Mammary epithelial cell (primary cell): ENCODE measurements at regions not wholly inside any gene's neighbourhood (a gene's known extent, or its start where the extent isn't known, plus 50 kb on each side); places are given as distances from the start of the nearest gene placed in this dataset.

Experiments
- CTCF ChIP-seq, 2 donors: IDR thresholded peaks in 1 of 2; conservative IDR thresholded peaks in 1 of 2; 2 replicates each; pipeline ENCODE4 v1.5.1; 2011 to 2012; ENCODE audit warnings: inconsistent platforms in 2 of 2, low read length in 2 of 2, mild to moderate bottlenecking in 2 of 2, control low read depth in 1 of 2, low read depth in 1 of 2; ENCODE audit not compliant: insufficient read depth in 1 of 2; ENCODE audit errors: extremely low read depth in 1 of 2
- EZH2 ChIP-seq: IDR thresholded peaks from 2 replicates; pipeline ENCODE4 v1.6.1; 2012; ENCODE audit warnings: low read length, inconsistent platforms, borderline replicate concordance

- TF ChIP-seq CTCF (conservative IDR thresholded peaks at IDR 0.05 in 1 of 2, IDR thresholded peaks at IDR 0.05 in 1 of 2; ENCODE audit: extremely low read depth in 1 of 2, insufficient read depth in 1 of 2, low read depth in 1 of 2, low read length in 2 of 2) (no peak), EZH2 (no peak)
Observed at GRCh38 chrX:13256603-13257002, 63.2 kb downstream of the ATXN3L start.
